ENCODE measurements at regions not wholly inside any gene's neighbourhood (a gene's known extent, or its start where the extent isn't known, plus 50 kb on each side); places are given as distances from the start of the nearest gene placed in this dataset.

DNA sequence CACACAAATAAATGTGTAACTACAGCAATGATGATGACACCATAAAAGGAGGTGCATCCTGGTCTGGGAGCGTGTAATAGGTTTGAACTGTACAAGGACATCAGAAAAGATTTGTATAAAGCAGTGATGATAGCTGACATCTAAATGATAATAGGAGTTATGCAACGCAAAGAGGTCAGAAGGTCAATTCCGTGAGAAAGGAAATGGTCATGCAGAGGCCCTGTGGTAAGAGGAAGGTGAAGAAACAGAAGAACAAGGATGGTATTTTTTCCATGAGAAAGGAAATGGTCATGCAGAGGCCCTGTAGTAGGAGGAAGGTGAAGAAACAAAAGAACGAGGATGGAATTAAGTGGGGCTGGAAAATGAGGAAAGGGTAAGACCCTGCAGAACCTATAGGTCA lies 106.7 kb upstream of the TMPO start:
- H2AFZ ChIP-seq (ENCODE audit: insufficient read depth, low read depth, low read length, poor library complexity, severe bottlenecking) = no peak overlapping the region
- H3K27ac ChIP-seq (ENCODE audit: low read length in 2 of 2) = no peak overlapping the region
- Mint-ChIP-seq H3K4me3 (no peak overlapping the region), H3K27ac (no peak overlapping the region), H3K4me1 (peaks cover 6% of the 10 kb centered on the region), H3K27me3 (peaks cover 10% of the 10 kb centered on the region), H3K9me3 (ENCODE audit: insufficient read depth) (no peaks in the 10 kb centered on the region)
- no peaks in the 10 kb centered on the region for H3K36me3 ChIP-seq (replicated peaks in 1 of 2; ENCODE audit: control extremely low read depth in 1 of 2, control insufficient read depth in 1 of 2, extremely low read depth in 1 of 2, insufficient read depth in 2 of 2, low read length in 1 of 2)
- H3K9ac ChIP-seq (ENCODE audit: low read length) = no peak overlapping the region
- H4K20me1 ChIP-seq (ENCODE audit: control insufficient read depth, insufficient read depth, low read length, poor library complexity, severe bottlenecking) = no peaks in the 10 kb centered on the region
- WGBS (ENCODE audit: insufficient coverage) = 88% methylated on average over 4 of the region's 4 CpGs
- TF ChIP-seq, protein P1, sequence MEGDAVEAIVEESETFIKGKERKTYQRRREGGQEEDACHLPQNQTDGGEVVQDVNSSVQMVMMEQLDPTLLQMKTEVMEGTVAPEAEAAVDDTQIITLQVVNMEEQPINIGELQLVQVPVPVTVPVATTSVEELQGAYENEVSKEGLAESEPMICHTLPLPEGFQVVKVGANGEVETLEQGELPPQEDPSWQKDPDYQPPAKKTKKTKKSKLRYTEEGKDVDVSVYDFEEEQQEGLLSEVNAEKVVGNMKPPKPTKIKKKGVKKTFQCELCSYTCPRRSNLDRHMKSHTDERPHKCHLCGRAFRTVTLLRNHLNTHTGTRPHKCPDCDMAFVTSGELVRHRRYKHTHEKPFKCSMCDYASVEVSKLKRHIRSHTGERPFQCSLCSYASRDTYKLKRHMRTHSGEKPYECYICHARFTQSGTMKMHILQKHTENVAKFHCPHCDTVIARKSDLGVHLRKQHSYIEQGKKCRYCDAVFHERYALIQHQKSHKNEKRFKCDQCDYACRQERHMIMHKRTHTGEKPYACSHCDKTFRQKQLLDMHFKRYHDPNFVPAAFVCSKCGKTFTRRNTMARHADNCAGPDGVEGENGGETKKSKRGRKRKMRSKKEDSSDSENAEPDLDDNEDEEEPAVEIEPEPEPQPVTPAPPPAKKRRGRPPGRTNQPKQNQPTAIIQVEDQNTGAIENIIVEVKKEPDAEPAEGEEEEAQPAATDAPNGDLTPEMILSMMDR (IDR thresholded peaks at IDR 0.05) = no peak
- TF ChIP-seq EZH2 (IDR thresholded peaks at IDR 0.05; ENCODE audit: borderline replicate concordance, insufficient read depth, low read depth, low read length, poor library complexity, severe bottlenecking) = no peak
- no peak overlapping the region for H3K4me2 ChIP-seq (replicated peaks; ENCODE audit: low read depth, low read length, poor library complexity, severe bottlenecking)
- H3K79me2 ChIP-seq (ENCODE audit: control insufficient read depth, insufficient read depth, low read length) = no peaks in the 10 kb centered on the region
- no peak for DNase-seq
- H3K27me3 ChIP-seq (replicated peaks in 1 of 4; ENCODE audit: control extremely low read depth in 1 of 4, control insufficient read depth in 3 of 4, insufficient read depth in 4 of 4, low read length in 3 of 4) = no peaks in the 10 kb centered on the region
- H3K4me3 ChIP-seq (ENCODE audit: control extremely low read depth in 1 of 5, extremely low read depth in 1 of 5, insufficient read depth in 1 of 5, low read depth in 2 of 5, low read length in 4 of 5) = no peak overlapping the region
- CTCF ChIA-PET = interaction anchor here (1.2 kb wide), 1 partner anchor 11 kb away, joined by 3 read pairs; no protein-coding TSS in a partner anchor
- intact Hi-C loops (cut with micrococcal nuclease) = no loop called here
- POLR2A ChIA-PET = no interaction called here
- no peak for ATAC-seq (ENCODE audit: low read depth)
- peaks cover 0 to 7% (median 1%) of the 10 kb centered on the region in 3 donors for H3K9me3 ChIP-seq (ENCODE audit: control extremely low read depth in 1 of 3, control insufficient read depth in 2 of 3, insufficient read depth in 1 of 3, low read length in 2 of 3)
- H3K4me1 ChIP-seq (ENCODE audit: control insufficient read depth in 2 of 2, insufficient read depth in 2 of 2, low read length in 2 of 2) = peaks cover 0 to 5% of the 10 kb centered on the region in 2 donors

DNA sequence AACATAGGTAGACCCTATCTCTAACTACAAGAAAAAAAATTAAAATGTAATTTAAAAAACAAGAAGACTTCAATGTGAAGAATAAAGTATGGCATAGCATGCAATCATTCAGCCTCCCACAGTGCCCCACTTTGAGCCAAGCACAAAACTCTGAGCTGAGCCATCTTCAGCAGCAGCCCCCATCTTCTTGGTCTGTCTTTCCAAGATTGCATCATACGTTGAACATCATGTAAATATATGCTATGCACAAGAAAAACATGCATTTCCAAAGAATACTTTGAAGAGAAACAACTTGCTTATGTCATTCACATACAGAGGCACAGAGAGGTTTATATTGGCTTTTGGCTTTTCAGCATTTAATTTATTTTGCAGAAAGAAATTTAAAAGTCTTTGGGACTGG lies 105.8 kb upstream of the TMPO start:
- DNase-seq (no peak), ATAC-seq (ENCODE audit: low read depth) (no peak)
- ChIA-PET CTCF (no interaction called here), POLR2A (no interaction called here)
- Histone ChIP-seq H3K4me2 (replicated peaks; ENCODE audit: low read depth, low read length, poor library complexity, severe bottlenecking) (no peak overlapping the region), H3K4me3 (ENCODE audit: control extremely low read depth in 1 of 5, extremely low read depth in 1 of 5, insufficient read depth in 1 of 5, low read depth in 2 of 5, low read length in 4 of 5) (no peak overlapping the region), H3K27me3 (replicated peaks in 1 of 4; ENCODE audit: control extremely low read depth in 1 of 4, control insufficient read depth in 3 of 4, insufficient read depth in 4 of 4, low read length in 3 of 4) (no peaks in the 10 kb centered on the region), H3K36me3 (replicated peaks in 1 of 2; ENCODE audit: control extremely low read depth in 1 of 2, control insufficient read depth in 1 of 2, extremely low read depth in 1 of 2, insufficient read depth in 2 of 2, low read length in 1 of 2) (no peaks in the 10 kb centered on the region), H3K9ac (ENCODE audit: low read length) (no peak overlapping the region), H2AFZ (ENCODE audit: insufficient read depth, low read depth, low read length, poor library complexity, severe bottlenecking) (no peak overlapping the region), H3K79me2 (ENCODE audit: control insufficient read depth, insufficient read depth, low read length) (no peaks in the 10 kb centered on the region), H4K20me1 (ENCODE audit: control insufficient read depth, insufficient read depth, low read length, poor library complexity, severe bottlenecking) (no peaks in the 10 kb centered on the region), H3K27ac (ENCODE audit: low read length in 2 of 2) (no peak overlapping the region), H3K4me1 (ENCODE audit: control insufficient read depth in 2 of 2, insufficient read depth in 2 of 2, low read length in 2 of 2) (no peaks in the 10 kb centered on the region), H3K9me3 (ENCODE audit: control extremely low read depth in 1 of 3, control insufficient read depth in 2 of 3, insufficient read depth in 1 of 3, low read length in 2 of 3) (peaks cover 0 to 7% (median 1%) of the 10 kb centered on the region in 3 donors)
- Mint-ChIP-seq H3K27ac (no peak overlapping the region), H3K4me1 (no peaks in the 10 kb centered on the region), H3K4me3 (no peak overlapping the region), H3K9me3 (ENCODE audit: insufficient read depth) (no peaks in the 10 kb centered on the region), H3K27me3 (peaks cover 12% of the 10 kb centered on the region)
- intact Hi-C loops (cut with micrococcal nuclease) = no loop called here
- TF ChIP-seq EZH2 (IDR thresholded peaks at IDR 0.05; ENCODE audit: borderline replicate concordance, insufficient read depth, low read depth, low read length, poor library complexity, severe bottlenecking) = no peak
- TF ChIP-seq, protein P1 (IDR thresholded peaks at IDR 0.05) = no peak
- no CpG with 5 or more reads among the region's 1 CpG for WGBS (ENCODE audit: insufficient coverage)
